Transverse colon (tissue), 4 donors: ENCODE measurements at regions not wholly inside any gene's neighbourhood (a gene's known extent, or its start where the extent isn't known, plus 50 kb on each side); places are given as distances from the start of the nearest gene placed in this dataset.

Experiments
- DNase-seq: peaks from one replicate; pipeline ENCODE4 v3.0.0-alpha.2; 2019
- H3K27ac ChIP-seq, 4 donors: fragments of 200-600 bp; sonication (generic); 2 replicates each; pipeline ENCODE4 v1.5.1; 2016 to 2018; ENCODE audit warnings: inconsistent platforms in 4 of 4
- H3K27me3 ChIP-seq: fragments of 200-600 bp; sonication (generic); 2 replicates; pipeline ENCODE4 v1.5.1; 2017; ENCODE audit warnings: inconsistent platforms
- H3K36me3 ChIP-seq, 4 donors: fragments of 200-600 bp; sonication (generic); 2 replicates each; pipeline ENCODE4 v1.5.1; 2017 to 2019; ENCODE audit warnings: inconsistent platforms in 4 of 4
- H3K4me1 ChIP-seq, 4 donors: fragments of 200-600 bp; sonication (generic); 2 replicates each; pipeline ENCODE4 v1.5.1; 2017 to 2020; ENCODE audit warnings: inconsistent platforms in 4 of 4
- H3K4me3 ChIP-seq, 4 donors: fragments of 200-600 bp; sonication (generic); 1 replicate in 1 of 4; 2 replicates in 3 of 4; pipeline versions ENCODE4 v1.5.1 to v1.6.1; 2017 to 2019; ENCODE audit warnings: inconsistent platforms in 4 of 4
- H3K9me3 ChIP-seq, 2 donors: fragments of 200-600 bp; sonication (generic); 2 replicates each; pipeline ENCODE4 v1.5.1; 2017 to 2019; ENCODE audit warnings: inconsistent platforms in 2 of 2
- EP300 ChIP-seq: sonication (generic); formaldehyde crosslinking; IDR thresholded peaks from one replicate; pipeline ENCODE4 v1.6.1; 2017; ENCODE audit warnings: antibody characterized with exemption, low read depth
- POLR2A ChIP-seq: fragments of 450-650 bp; IDR thresholded peaks from one replicate; pipeline ENCODE4 v1.6.1; 2016; ENCODE audit warnings: antibody characterized with exemption, mild to moderate bottlenecking, moderate library complexity
- POLR2AphosphoS5 ChIP-seq, 3 donors: sonication (generic); formaldehyde crosslinking; IDR thresholded peaks; one replicate each; pipeline ENCODE4 v1.6.1; 2016; ENCODE audit warnings: antibody characterized with exemption in 3 of 3
- WGBS, 2 donors: methylation state at CpG; one replicate each; pipeline ENCODE4 v1.1.5; 2018; ENCODE audit warnings: low coverage in 1 of 2; 5-methylcytosine and 5-hydroxymethylcytosine counted together
- in situ Hi-C, 4 donors: fragments of 200-750 bp; cut with MboI; loops; one replicate each; pipeline versions ENCODE4 v1.15.0 to v1.15.1; 2017; ENCODE audit warnings: low sequenced_read_pairs in 3 of 4, low pct_ligation_motif_present in 1 of 4, low pct_unique_long_range_greater_than_20kb in 1 of 4
- intact Hi-C: fragments of 100-400 bp; cut with DNase I; formaldehyde crosslinking; loops from one replicate; pipeline ENCODE4 v1.15.1; 2023; ENCODE audit warnings: low total_unique reads
- TF ChIP-seq, protein P1 (sequence below), 5 experiments: fragments of 200-600 bp in 3 of 5; fragments of 450-650 bp in 2 of 5; sonication (generic) in 3 of 5; IDR thresholded peaks; 1 replicate in 2 of 5; 2 replicates in 3 of 5; pipeline ENCODE4 v1.5.1; 2016 to 2017; ENCODE audit warnings: antibody characterized with exemption in 5 of 5, inconsistent platforms in 3 of 5, mild to moderate bottlenecking in 2 of 5, moderate library complexity in 1 of 5

DNA sequence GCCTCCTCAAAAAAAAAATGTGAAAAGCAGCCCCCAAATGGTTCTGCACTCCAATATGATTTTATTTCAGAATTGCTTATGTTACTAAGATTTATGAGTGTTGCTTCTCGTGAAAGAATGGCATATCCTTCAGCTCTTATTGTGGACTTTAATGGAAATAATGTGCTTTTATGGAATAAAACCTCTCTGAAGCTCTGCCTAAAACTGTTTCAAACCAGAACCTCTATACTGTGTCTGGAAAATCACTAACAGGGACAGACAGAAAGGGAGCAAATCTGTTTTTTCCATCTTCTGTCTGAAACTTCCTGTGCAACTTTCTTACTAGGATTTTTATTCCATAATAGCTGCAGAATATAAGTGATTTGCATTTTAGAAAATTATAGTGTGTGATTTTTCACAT lies 493.1 kb downstream of the ANKRD50 start:
- intact Hi-C loops (no loop called here), in situ Hi-C loops (no loop called here)
- H3K4me1 ChIP-seq = no peaks in the 10 kb centered on the region
- H3K4me3 ChIP-seq = no peak overlapping the region
- H3K36me3 ChIP-seq = no peaks in the 10 kb centered on the region
- DNase-seq = no peak
- no peak overlapping the region for H3K27ac ChIP-seq
- TF ChIP-seq POLR2A = no peak
- TF ChIP-seq EP300 = no peak
- TF ChIP-seq, protein P1, sequence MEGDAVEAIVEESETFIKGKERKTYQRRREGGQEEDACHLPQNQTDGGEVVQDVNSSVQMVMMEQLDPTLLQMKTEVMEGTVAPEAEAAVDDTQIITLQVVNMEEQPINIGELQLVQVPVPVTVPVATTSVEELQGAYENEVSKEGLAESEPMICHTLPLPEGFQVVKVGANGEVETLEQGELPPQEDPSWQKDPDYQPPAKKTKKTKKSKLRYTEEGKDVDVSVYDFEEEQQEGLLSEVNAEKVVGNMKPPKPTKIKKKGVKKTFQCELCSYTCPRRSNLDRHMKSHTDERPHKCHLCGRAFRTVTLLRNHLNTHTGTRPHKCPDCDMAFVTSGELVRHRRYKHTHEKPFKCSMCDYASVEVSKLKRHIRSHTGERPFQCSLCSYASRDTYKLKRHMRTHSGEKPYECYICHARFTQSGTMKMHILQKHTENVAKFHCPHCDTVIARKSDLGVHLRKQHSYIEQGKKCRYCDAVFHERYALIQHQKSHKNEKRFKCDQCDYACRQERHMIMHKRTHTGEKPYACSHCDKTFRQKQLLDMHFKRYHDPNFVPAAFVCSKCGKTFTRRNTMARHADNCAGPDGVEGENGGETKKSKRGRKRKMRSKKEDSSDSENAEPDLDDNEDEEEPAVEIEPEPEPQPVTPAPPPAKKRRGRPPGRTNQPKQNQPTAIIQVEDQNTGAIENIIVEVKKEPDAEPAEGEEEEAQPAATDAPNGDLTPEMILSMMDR (IDR thresholded peaks at IDR 0.05) = no peak
- TF ChIP-seq POLR2AphosphoS5 (IDR thresholded peaks at IDR 0.05) = no peak
- no peaks in the 10 kb centered on the region for H3K9me3 ChIP-seq
- no peaks in the 10 kb centered on the region for H3K27me3 ChIP-seq
- WGBS, 2 donors = 13 to 45% methylated on average over 1 of the region's 1 CpG

DNA sequence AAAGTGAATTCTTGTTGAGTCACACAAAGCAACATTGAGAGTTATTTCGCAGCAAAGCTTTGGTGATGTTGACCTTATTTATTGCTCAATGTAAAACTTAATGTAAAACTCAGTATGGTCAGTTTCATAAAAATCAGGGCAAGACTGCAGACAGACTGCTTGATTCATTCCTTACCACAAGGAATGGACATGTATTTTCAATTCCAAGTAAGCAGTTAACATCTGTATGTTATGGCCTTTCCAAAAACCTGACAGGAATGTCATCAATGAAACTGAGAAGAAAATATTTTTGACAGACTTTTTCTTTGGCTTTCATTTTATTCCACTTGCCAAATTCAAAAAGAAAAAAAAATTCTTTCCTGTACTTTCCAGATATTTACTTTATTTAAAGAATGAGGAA lies 488.3 kb downstream of the ANKRD50 start:
- in situ Hi-C loops = no loop called here
- Histone ChIP-seq H3K4me1 (no peaks in the 10 kb centered on the region), H3K4me3 (no peak overlapping the region), H3K9me3 (peaks cover 0 to 6% of the 10 kb centered on the region in 2 donors), H3K27ac (no peak overlapping the region), H3K27me3 (no peaks in the 10 kb centered on the region), H3K36me3 (no peaks in the 10 kb centered on the region)
- no peak for DNase-seq
- WGBS, 2 donors = 40 to 73% methylated on average over 1 of the region's 1 CpG
- intact Hi-C loops = no loop called here
- TF ChIP-seq EP300 = no peak
- TF ChIP-seq, protein P1 (IDR thresholded peaks at IDR 0.05) = no peak
- no peak for TF ChIP-seq POLR2A
- no peak for TF ChIP-seq POLR2AphosphoS5 (IDR thresholded peaks at IDR 0.05)

DNA sequence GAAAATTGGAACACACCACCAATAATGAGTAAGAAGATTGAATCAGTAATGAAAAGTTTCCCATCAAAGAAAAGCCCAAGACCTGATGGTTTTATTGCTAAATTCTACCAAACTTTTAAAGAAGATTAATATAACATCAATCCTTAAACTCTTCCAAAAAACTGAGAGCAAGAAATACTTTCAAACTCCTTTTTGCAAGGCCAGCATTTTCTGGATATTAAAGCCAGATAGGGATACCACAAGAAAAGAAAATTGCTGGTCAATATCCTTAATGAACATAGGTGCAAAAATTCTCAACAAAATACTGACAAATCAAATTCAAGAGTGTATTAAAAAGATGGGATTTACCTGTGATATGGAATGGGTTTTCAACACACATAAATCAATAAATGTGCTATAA lies 484.6 kb downstream of the ANKRD50 start:
- no peaks in the 10 kb centered on the region for H3K4me1 ChIP-seq
- in situ Hi-C loops (no loop called here), intact Hi-C loops (no loop called here)
- H3K27ac ChIP-seq = no peak overlapping the region
- no peaks in the 10 kb centered on the region for H3K36me3 ChIP-seq
- no peaks in the 10 kb centered on the region for H3K27me3 ChIP-seq
- TF ChIP-seq POLR2AphosphoS5 (IDR thresholded peaks at IDR 0.05) (no peak), EP300 (no peak)
- TF ChIP-seq, protein P1 (IDR thresholded peaks at IDR 0.05) = no peak
- H3K4me3 ChIP-seq = no peak overlapping the region
- no peak for DNase-seq
- peaks cover 0 to 6% of the 10 kb centered on the region in 2 donors for H3K9me3 ChIP-seq

DNA sequence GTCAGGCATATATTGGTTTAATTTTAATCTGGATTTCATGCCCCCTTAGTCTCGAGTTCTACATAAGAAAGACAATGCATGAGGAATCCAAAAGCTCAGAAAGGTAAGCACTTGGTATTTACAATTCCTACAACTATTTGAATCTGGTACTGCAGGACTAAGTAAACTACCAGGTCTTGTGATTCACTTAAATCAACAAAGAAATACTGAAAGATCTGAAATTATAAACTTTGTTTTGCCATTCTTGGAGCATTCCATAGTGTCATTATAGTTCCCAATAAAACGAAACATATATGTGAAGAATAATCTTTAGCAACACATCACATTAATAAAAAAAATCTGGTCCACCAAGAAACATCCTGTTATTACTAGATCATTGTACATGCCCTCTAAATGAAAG lies 482.3 kb downstream of the ANKRD50 start:
- Histone ChIP-seq H3K27me3 (no peaks in the 10 kb centered on the region), H3K4me1 (no peaks in the 10 kb centered on the region), H3K27ac (no peak overlapping the region), H3K36me3 (no peaks in the 10 kb centered on the region), H3K9me3 (peaks cover 0 to 6% of the 10 kb centered on the region in 2 donors), H3K4me3 (no peak overlapping the region)
- intact Hi-C loops = no loop called here
- WGBS, 2 donors = 46% methylated on average over 2 of the region's 2 CpGs
- in situ Hi-C loops = no loop called here
- TF ChIP-seq EP300 = no peak
- TF ChIP-seq POLR2A = no peak
- DNase-seq = no peak

DNA sequence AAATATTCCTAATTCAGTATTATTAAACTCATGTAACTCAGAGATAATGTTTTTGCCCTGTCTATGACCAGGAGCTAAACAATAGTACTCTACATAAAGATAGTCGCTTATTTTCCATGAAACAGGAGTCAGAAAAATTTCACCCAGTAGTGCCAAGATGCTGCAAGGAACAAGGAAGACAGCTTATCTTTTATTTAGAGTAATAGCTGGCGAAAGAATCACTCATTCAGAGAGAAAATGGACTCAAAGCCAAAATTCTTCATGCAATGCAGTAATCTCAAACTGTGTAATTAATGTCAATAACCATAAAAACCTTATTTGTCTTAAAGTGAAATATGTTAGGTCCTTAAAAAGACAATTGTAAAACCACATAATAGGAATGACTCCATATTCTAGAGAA lies 477.8 kb downstream of the ANKRD50 start:
- Histone ChIP-seq H3K27ac (no peak overlapping the region), H3K4me3 (no peak overlapping the region), H3K9me3 (no peaks in the 10 kb centered on the region), H3K36me3 (no peaks in the 10 kb centered on the region), H3K27me3 (no peaks in the 10 kb centered on the region), H3K4me1 (no peaks in the 10 kb centered on the region)
- in situ Hi-C loops = no loop called here
- intact Hi-C loops = no loop called here
- WGBS, 2 donors = 26 to 40% methylated on average over 2 of the region's 2 CpGs
- DNase-seq = no peak
- TF ChIP-seq POLR2A (no peak), POLR2AphosphoS5 (IDR thresholded peaks at IDR 0.05) (no peak), EP300 (no peak)
- TF ChIP-seq, protein P1 (IDR thresholded peaks at IDR 0.05) = no peak
